ENCODE measurements at regions not wholly inside any gene's neighbourhood (a gene's known extent, or its start where the extent isn't known, plus 50 kb on each side); places are given as distances from the start of the nearest gene placed in this dataset.

- TF ChIP-seq CTCF (IDR thresholded peaks at IDR 0.05) (no peak), POLR2A (IDR thresholded peaks at IDR 0.05) (no peak)
Measured at GRCh38 chr22:22368516-22368915, 123.9 kb downstream of the VPREB1 start.
